HG03565 (cell line): ENCODE measurements at regions not wholly inside any gene's neighbourhood (a gene's known extent, or its start where the extent isn't known, plus 50 kb on each side); places are given as distances from the start of the nearest gene placed in this dataset.
"Not testable (repeated sequence)": the region's sequence is repeated elsewhere in the genome, so short reads cannot be mapped to it uniquely, and the experiment has no call there.

Experiments used
- ATAC-seq: cut with Tn5 transposase; IDR thresholded peaks from one replicate; pipeline ENCODE4 v1.9.1; 2021; ENCODE audit warnings: mild to moderate bottlenecking, moderate library complexity; ENCODE audit not compliant: unreplicated experiment

- no peak for ATAC-seq
Observed at GRCh38 chr18:77329651-77330050, 80.0 kb downstream of the GALR1 start.

- ATAC-seq: no peak
Observed at GRCh38 chr18:77334876-77335275, 85.2 kb downstream of the GALR1 start.

- ATAC-seq: no peak
Observed at GRCh38 chr18:77337604-77338003, 88.0 kb downstream of the GALR1 start.

GRCh38 chr18:77339093-77339492 lies 89.4 kb downstream of the GALR1 start:
- no peak for ATAC-seq

GRCh38 chr18:77339623-77340022 lies 90.0 kb downstream of the GALR1 start:
- ATAC-seq: no peak

GRCh38 chr18:77340815-77341214 lies 91.2 kb downstream of the GALR1 start:
- no peak for ATAC-seq

GRCh38 chr18:77341527-77342325 lies 92.1 kb downstream of the GALR1 start:
- no peak for ATAC-seq

GRCh38 chr18:77342736-77343135 lies 93.1 kb downstream of the GALR1 start:
- ATAC-seq: no peak

GRCh38 chr18:77343846-77344510 lies 94.3 kb downstream of the GALR1 start:
- no peak for ATAC-seq

- ATAC-seq: no peak
Observed at GRCh38 chr18:77344786-77345500, 95.3 kb downstream of the GALR1 start.

- no peak for ATAC-seq
Observed at GRCh38 chr18:77346208-77346810, 96.7 kb downstream of the GALR1 start.

- ATAC-seq: not testable (repeated sequence)
Observed at GRCh38 chr18:77353349-77353748, 103.7 kb downstream of the GALR1 start.

- no peak for ATAC-seq
Observed at GRCh38 chr18:77359561-77360314, 110.1 kb downstream of the GALR1 start.

GRCh38 chr18:77360315-77361190 lies 110.9 kb downstream of the GALR1 start:
- no peak for ATAC-seq

GRCh38 chr18:77361382-77361781 lies 111.7 kb downstream of the GALR1 start:
- ATAC-seq: no peak

- ATAC-seq: no peak
Observed at GRCh38 chr18:77365667-77366066, 116.0 kb downstream of the GALR1 start.

- ATAC-seq: no peak
Observed at GRCh38 chr18:77366067-77366719, 116.5 kb downstream of the GALR1 start.

GRCh38 chr18:77366720-77367641 lies 117.3 kb downstream of the GALR1 start:
- ATAC-seq: no peak
